ENCODE measurements at regions not wholly inside any gene's neighbourhood (a gene's known extent, or its start where the extent isn't known, plus 50 kb on each side); places are given as distances from the start of the nearest gene placed in this dataset.

DNA sequence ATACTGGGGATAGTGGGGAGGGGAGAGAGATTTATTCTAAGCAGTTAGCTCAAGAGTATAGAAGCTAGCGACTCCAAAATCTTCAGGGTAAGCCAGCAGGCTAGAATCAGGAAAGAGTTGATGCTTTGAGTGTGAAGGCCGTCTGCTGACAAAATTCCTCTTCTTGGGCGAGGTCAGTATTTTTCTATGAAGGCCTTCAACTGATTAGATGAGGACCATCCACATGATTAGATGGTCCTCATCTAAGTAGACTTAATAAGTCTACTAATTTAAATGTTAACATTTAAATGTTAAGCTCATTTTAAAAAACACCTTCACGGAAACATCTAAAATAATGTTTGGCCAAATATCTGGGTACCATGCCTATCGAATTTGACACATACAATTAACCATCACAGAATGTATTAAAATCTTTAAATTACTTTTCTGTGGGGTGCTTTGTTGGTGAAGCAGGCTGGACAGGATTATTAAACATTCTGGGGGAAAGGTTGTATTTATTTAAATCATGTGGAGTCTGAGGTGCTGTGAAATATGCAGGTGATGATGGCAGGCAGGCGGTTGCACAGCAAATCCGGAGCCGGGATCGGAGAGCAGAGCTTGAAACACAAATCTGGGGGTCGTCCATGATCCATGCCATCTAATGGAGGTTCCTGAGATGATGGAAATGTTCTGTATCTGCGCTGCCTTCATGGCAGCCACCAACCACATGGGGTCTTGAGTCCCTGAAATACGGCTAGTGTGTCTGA, 49.8 kb upstream of the ADORA2B start:
- Mint-ChIP-seq H3K4me3 (no peak overlapping the region), H3K36me3 (no peaks in the 10 kb centered on the region), H3K9me3 (peaks cover 3% of the 10 kb centered on the region), H3K4me1 (peaks cover 12% of the 10 kb centered on the region), H3K27ac (no peak overlapping the region), H3K27me3 (peaks cover 4% of the 10 kb centered on the region)
- DNase-seq, result no peak
- CTCF ChIA-PET, result no interaction called here

Data from activated naive CD4-positive, alpha-beta T cell treated with anti-CD3 and anti-CD28 coated beads, Interleukin-2, amount 10 ng/mL, durations not matched to agents 7 days and 5 days (primary cell).